Activated CD8-positive, alpha-beta memory T cell treated with anti-CD3 and anti-CD28 coated beads, Interleukin-2, amount 10 ng/mL, durations not matched to agents 7 days and 5 days (primary cell): ENCODE measurements at regions not wholly inside any gene's neighbourhood (a gene's known extent, or its start where the extent isn't known, plus 50 kb on each side); places are given as distances from the start of the nearest gene placed in this dataset.

Experiments used
- ATAC-seq: fragments of 150-1000 bp; cut with Tn5 transposase; one replicate; pipeline ENCODE4 v1.10.0; 2021; ENCODE audit warnings: moderate library complexity
- CTCF ChIA-PET: fragments of 350-600 bp; sonication (Branson Sonifier 250); formaldehyde crosslinking; loops from one replicate; lab custom pipeline; 2021; ENCODE audit warnings: antibody characterized with exemption; lab: Charles Lee
- DNase-seq: peaks from one replicate; pipeline ENCODE4 v3.0.0-alpha.2; 2020
- H3K27ac Mint-ChIP-seq: one replicate; pipeline ENCODE4 v1.8.0; 2021; ENCODE audit warnings: mild to moderate bottlenecking, mixed read lengths
- H3K27me3 Mint-ChIP-seq: one replicate; pipeline ENCODE4 v1.8.0; 2021; ENCODE audit warnings: mixed read lengths
- H3K36me3 Mint-ChIP-seq: one replicate; pipeline ENCODE4 v1.8.0; 2021; ENCODE audit warnings: mild to moderate bottlenecking, mixed read lengths
- H3K4me1 Mint-ChIP-seq: one replicate; pipeline ENCODE4 v1.8.0; 2021; ENCODE audit warnings: mixed read lengths
- H3K4me3 Mint-ChIP-seq: one replicate; pipeline ENCODE4 v1.8.0; 2021; ENCODE audit warnings: mild to moderate bottlenecking, moderate library complexity, mixed read lengths
- H3K9me3 Mint-ChIP-seq: one replicate; pipeline ENCODE4 v1.8.0; 2022; ENCODE audit warnings: low read depth, mixed read lengths

DNA sequence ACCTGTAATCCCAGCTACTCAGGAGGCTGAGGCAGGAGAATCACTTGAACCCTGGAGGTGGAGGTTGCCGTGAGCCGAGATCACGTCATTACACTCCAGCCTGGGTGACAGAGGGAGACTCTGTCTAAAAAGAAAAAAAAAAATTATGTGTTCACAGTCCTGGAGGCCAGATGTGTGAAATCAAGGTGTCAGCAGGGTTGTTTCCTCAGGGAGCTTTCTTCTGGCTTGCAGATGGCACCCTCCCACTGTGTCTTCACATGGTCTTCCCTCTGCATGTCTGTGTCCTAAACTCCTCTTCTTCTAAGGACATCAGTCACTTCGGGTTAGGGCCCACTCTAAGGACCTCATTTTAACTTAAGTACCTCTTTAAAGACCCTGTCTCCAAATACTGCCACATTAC is 56.1 kb upstream of the UBE2E1 start:
- ATAC-seq (no peak), DNase-seq (no peak)
- Mint-ChIP-seq H3K4me3 (no peak overlapping the region), H3K27ac (no peak overlapping the region), H3K9me3 (no peaks in the 10 kb centered on the region), H3K36me3 (no peaks in the 10 kb centered on the region), H3K4me1 (no peaks in the 10 kb centered on the region), H3K27me3 (peaks cover 30% of the 10 kb centered on the region)
- CTCF ChIA-PET: no interaction called here

GRCh38 chr3:23750573-23751210 is 55.1 kb upstream of the UBE2E1 start:
- no peaks in the 10 kb centered on the region for H3K4me1 Mint-ChIP-seq
- CTCF ChIA-PET: no interaction called here
- H3K27ac Mint-ChIP-seq: no peak overlapping the region

DNA sequence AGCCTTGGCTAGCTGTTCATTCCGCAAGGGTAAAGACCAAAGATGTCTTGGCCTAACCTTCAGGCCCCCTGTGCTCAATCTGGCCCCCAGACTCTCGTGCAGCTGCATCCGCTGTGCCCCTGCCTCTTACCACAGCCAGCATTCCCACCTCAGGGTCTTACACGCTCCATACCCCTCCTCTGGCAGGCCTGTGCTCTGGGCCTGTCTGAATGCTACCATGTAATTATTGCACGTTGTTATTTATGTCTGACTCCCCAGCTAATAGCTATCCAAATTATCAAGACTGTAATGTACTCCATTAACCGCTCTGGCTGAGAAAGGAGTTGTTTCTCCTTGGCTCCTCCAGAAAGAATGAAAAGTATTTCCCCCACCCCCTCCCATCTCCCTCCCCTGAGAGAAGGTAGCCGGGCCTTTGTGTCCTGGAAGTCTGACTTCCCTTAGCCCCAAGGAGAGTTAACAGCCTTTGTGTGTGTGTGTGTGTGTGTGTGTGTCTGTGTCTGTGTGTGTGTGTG is 54.5 kb upstream of the UBE2E1 start:
- H3K27ac Mint-ChIP-seq: no peak overlapping the region
- ATAC-seq (no peak), DNase-seq (no peak)
- no peaks in the 10 kb centered on the region for H3K4me1 Mint-ChIP-seq
- no peak overlapping the region for H3K4me3 Mint-ChIP-seq
- CTCF ChIA-PET: no interaction called here
- no peaks in the 10 kb centered on the region for H3K9me3 Mint-ChIP-seq
- peaks cover 33% of the 10 kb centered on the region for H3K27me3 Mint-ChIP-seq
- H3K36me3 Mint-ChIP-seq: no peaks in the 10 kb centered on the region

More at GRCh38 chr3:23750573-23751210, 55.1 kb upstream of the UBE2E1 start:
- H3K9me3 Mint-ChIP-seq: no peaks in the 10 kb centered on the region
- H3K27me3 Mint-ChIP-seq: peaks cover 29% of the 10 kb centered on the region
- no peak for ATAC-seq
- DNase-seq: no peak
- no peak overlapping the region for H3K4me3 Mint-ChIP-seq
- no peaks in the 10 kb centered on the region for H3K36me3 Mint-ChIP-seq

DNA sequence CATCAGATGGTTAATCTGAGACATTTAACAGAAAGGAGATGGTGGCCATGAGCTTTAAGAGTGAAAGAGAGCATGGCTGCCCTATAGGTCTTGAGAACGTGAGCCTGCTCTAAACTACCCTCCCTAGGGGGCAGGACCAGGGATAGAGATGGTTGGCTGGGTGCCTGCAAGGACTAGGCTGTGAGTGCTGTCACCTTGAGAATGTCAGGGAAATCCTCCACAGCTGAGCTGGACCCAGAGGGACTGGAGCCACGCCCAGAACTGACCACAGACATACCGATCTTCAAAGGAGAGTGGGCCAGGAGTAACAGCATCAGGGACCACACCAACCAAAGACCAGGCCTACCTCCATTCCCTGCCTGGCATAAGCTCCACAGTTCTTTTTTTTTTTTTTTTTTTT is 53.6 kb upstream of the UBE2E1 start:
- H3K9me3 Mint-ChIP-seq: no peaks in the 10 kb centered on the region
- peak overlapping the region; percentile 57 for H3K27ac Mint-ChIP-seq
- no peak for ATAC-seq
- no peaks in the 10 kb centered on the region for H3K4me1 Mint-ChIP-seq
- CTCF ChIA-PET: no interaction called here
- no peaks in the 10 kb centered on the region for H3K36me3 Mint-ChIP-seq
- H3K4me3 Mint-ChIP-seq: no peak overlapping the region
- peaks cover 33% of the 10 kb centered on the region for H3K27me3 Mint-ChIP-seq
- DNase-seq: no peak

DNA sequence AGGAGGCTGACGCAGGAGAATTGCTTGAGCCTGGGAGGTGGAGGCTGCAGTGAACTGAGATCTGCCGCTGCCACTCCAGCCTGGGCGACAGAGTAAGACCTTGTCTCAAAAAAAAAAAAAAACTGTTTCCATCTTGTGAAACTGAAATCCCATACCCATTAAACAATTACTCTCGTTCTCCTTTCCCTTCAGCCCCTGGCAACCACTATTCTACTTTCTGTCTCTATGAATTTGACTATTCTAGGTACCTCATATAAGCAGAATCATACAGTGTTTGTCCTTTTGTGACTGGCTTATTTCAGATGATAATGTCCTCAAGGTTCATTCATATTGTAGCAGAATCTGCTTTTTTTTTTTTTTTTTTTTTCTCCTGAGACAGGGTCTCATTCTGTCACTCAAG is 51.5 kb upstream of the UBE2E1 start:
- Mint-ChIP-seq H3K27ac (no peak overlapping the region), H3K4me3 (no peak overlapping the region), H3K27me3 (peaks cover 27% of the 10 kb centered on the region), H3K36me3 (no peaks in the 10 kb centered on the region), H3K4me1 (no peaks in the 10 kb centered on the region), H3K9me3 (no peaks in the 10 kb centered on the region)
- DNase-seq (no peak), ATAC-seq (no peak)
- CTCF ChIA-PET: no interaction called here
